Fibroblast of gingiva (primary cell): ENCODE measurements at regions not wholly inside any gene's neighbourhood (a gene's known extent, or its start where the extent isn't known, plus 50 kb on each side); places are given as distances from the start of the nearest gene placed in this dataset.
"Not testable (repeated sequence)": the region's sequence is repeated elsewhere in the genome, so short reads cannot be mapped to it uniquely, and the experiment has no call there.

Experiments
- DNase-seq: peaks from one replicate; pipeline ENCODE4 v3.0.0-alpha.2; 2011; ENCODE audit warnings: low read depth

GRCh38 chr9:33739398-33739797, 56.0 kb upstream of the PRSS3 start:
- DNase-seq = no peak

DNA sequence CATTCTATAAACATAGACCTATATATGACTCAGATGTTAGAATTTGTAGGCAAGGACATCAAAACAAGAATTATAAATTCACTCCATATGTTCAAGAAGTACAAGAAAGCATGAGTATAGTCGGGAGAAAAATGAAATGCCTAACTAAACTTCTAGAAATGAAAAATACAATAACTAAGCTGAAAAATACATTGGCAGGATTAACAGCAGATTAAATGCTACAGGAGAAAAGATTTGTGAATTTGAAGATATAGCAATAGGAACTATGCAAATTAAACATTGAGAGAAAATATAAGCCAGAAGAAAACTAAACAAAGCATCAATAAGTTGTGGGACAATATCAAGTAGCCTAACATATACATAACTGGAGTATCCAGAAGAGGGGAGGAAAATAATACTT, 55.3 kb upstream of the PRSS3 start:
- no peak for DNase-seq

GRCh38 chr9:33740958-33741357, 54.4 kb upstream of the PRSS3 start:
- not testable (repeated sequence) for DNase-seq

DNA sequence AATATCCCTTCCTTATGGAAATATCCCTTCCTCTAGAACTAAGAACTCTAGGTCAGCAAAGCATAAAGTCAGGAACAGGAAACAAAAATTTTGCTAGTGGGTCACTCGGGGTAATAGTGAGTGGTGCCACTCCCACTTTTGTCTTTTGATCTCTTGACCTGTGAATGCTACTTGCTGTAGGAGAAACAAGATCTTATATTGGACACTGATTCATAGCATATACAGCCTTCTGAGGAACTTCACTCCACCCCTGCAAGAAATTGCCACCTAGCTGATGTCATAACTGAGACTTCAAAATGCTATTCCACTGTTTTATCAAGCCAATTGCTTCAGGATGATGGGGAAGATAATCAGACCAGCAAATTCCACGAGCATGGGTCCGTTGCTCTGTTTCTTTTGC, 53.3 kb upstream of the PRSS3 start:
- DNase-seq = no peak

DNA sequence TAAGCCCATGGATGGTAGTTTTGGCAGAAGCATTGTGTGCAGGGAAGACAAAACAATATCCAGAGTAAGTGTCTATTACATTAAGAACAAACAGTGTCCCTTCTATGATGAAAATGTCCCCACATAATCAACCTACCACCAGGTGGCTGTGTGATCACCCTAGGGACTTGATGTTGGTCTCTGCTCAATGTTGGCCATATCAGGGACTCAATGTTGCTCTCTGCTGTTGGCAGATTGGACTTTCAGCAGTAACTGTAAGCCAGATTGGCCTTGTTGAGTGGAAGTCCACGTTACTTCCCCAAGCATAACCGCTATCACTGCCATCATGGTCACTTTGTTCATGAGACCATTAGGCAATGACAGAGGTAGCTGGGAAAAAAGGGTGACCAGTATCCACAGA, 52.8 kb upstream of the PRSS3 start:
- no peak for DNase-seq
